ENCODE measurements at regions not wholly inside any gene's neighbourhood (a gene's known extent, or its start where the extent isn't known, plus 50 kb on each side); places are given as distances from the start of the nearest gene placed in this dataset.

GRCh38 chr13:100879255-100879654 is 204.7 kb upstream of the TMTC4 start (continued):
- no peak for TF ChIP-seq BACH1 (IDR thresholded peaks at IDR 0.05; ENCODE audit: low read length)
- TF ChIP-seq RBBP5 (IDR thresholded peaks at IDR 0.05; ENCODE audit: borderline replicate concordance, low read depth, low read length) = no peak
- no peak for TF ChIP-seq TEAD4 (IDR thresholded peaks at IDR 0.05; ENCODE audit: low read depth, low read length)
- no peak for TF ChIP-seq CHD2 (IDR thresholded peaks at IDR 0.05; ENCODE audit: low read length)
- no peak for TF ChIP-seq CTCF (IDR thresholded peaks at IDR 0.05; ENCODE audit: control extremely low read depth in 1 of 3, insufficient read depth in 1 of 3, low read depth in 1 of 3, low read length in 3 of 3)
